ENCODE measurements at regions not wholly inside any gene's neighbourhood (a gene's known extent, or its start where the extent isn't known, plus 50 kb on each side); places are given as distances from the start of the nearest gene placed in this dataset.

DNA sequence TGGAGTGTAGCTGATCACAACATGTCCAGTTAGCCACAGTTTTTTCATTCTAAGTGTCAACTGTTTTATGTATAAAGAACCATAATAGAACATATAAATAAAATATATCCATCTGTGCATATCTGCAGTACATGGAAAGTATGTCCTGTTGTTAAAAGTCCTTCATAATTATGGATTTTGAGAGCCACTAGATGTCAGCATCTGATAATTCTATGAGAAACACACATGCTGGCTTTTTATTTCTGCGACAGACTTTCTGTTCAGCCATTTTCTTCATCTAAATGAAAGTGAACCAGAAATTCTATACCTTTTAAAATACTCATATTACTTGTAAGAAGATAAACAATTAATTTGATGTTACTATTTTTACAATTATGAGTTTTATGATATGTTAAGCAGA, 251.5 kb downstream of the GPM6A start:
- DNase-seq: no peak

DNA sequence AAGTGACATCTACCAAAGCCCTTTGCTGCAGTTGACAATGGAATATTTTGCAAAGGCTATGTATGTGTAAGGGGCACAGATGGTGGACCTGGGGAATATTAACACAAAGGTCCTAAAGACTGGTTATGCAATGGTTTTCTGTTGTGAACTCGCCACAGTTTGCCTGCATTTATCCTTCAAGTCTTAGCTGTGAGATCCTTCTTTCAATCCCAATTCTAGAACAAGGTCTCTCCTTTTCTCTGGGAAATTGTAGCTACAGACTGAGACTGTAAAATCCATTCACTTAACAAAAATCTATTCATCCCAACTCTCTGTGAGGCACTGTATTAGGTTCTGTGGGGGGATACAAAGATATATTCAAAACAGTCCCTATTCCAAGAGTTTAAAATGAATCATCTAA, 250.4 kb downstream of the GPM6A start:
- no peak for DNase-seq

- DNase-seq: no peak
Observed at GRCh38 chr4:175562111-175562510, 250.0 kb downstream of the GPM6A start.

DNA sequence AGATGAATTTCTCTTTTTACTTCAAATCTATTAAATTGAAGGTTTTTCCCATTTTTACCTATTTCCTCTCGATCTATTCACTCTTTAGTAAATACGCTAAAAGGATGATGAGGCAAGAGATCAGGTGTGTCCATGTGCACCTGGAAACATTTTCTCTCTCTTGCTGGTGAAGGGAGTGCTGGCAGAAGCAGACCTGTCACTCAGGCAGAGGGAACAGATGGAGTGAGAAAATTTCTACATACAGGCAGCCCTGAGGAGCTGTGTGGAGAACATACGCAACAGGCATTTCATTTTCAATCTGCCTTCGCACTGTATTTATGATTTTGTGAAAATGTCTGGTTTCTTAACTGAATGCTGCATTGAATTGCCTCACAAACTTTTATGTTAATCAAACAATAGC, 249.5 kb downstream of the GPM6A start:
- no peak for DNase-seq

All from GF-D8 (cell line).